Keratinocyte (primary cell): ENCODE measurements at regions not wholly inside any gene's neighbourhood (a gene's known extent, or its start where the extent isn't known, plus 50 kb on each side); places are given as distances from the start of the nearest gene placed in this dataset.

Source experiments
- DNase-seq: peaks from one replicate; pipeline ENCODE4 v3.0.0-alpha.2; 2011; ENCODE audit warnings: low read depth, missing footprints, low spot score
- FAIRE-seq: peaks from 2 replicates; lab custom pipeline; 2011; peaks lifted over from hg19 to GRCh38; lab: Jason Lieb, UNC
- H2AFZ ChIP-seq: 2 replicates; pipeline ENCODE4 v1.6.0; 2012; ENCODE audit warnings: low read length, control low read depth, inconsistent platforms; ENCODE audit not compliant: control insufficient read depth
- H3K27ac ChIP-seq: 2 replicates; pipeline ENCODE4 v1.5.1; 2011; ENCODE audit warnings: low read length; ENCODE audit not compliant: control insufficient read depth, insufficient read depth
- H3K27me3 ChIP-seq: 3 replicates; pipeline ENCODE4 v1.6.0; 2011; ENCODE audit warnings: low read length; ENCODE audit not compliant: control insufficient read depth, insufficient read depth; ENCODE audit errors: extremely low read depth
- H3K36me3 ChIP-seq, 2 experiments: 2 replicates in 1 of 2; 3 replicates in 1 of 2; pipeline ENCODE4 v1.5.1; 2011; ENCODE audit warnings: low read length in 2 of 2, mild to moderate bottlenecking in 1 of 2; ENCODE audit not compliant: control insufficient read depth in 2 of 2, insufficient read depth in 2 of 2; ENCODE audit errors: extremely low read depth in 1 of 2
- H3K4me1 ChIP-seq: 3 replicates; pipeline ENCODE4 v1.5.1; 2011; ENCODE audit warnings: low read length; ENCODE audit not compliant: control insufficient read depth, insufficient read depth; ENCODE audit errors: extremely low read depth
- H3K4me2 ChIP-seq: 3 replicates; pipeline ENCODE4 v1.6.0; 2011; ENCODE audit warnings: low read depth, low read length; ENCODE audit not compliant: control insufficient read depth, insufficient read depth; ENCODE audit errors: extremely low read depth
- H3K4me3 ChIP-seq, 3 experiments: fragments of 200-600 bp in 1 of 3; sonication (generic) in 1 of 3; 2 replicates in 2 of 3; 3 replicates in 1 of 3; pipeline ENCODE4 v1.5.1; 2011 to 2016; ENCODE audit warnings: low read length in 3 of 3, mild to moderate bottlenecking in 3 of 3, control low read depth in 2 of 3, inconsistent platforms in 1 of 3, low read depth in 1 of 3, mixed read lengths in 1 of 3, mixed run types in 1 of 3, moderate library complexity in 1 of 3; ENCODE audit not compliant: control insufficient read depth in 2 of 3, insufficient read depth in 2 of 3; ENCODE audit errors: extremely low read depth in 1 of 3
- H3K79me2 ChIP-seq: 2 replicates; pipeline ENCODE4 v1.6.0; 2012; ENCODE audit warnings: low read length; ENCODE audit not compliant: control insufficient read depth, insufficient read depth
- H3K9ac ChIP-seq: 3 replicates; pipeline ENCODE4 v1.6.0; 2011; ENCODE audit warnings: low read length; ENCODE audit not compliant: control insufficient read depth, insufficient read depth; ENCODE audit errors: extremely low read depth
- H3K9me1 ChIP-seq: 3 replicates; pipeline ENCODE4 v1.6.0; 2011; ENCODE audit warnings: low read length; ENCODE audit not compliant: control insufficient read depth, insufficient read depth; ENCODE audit errors: extremely low read depth
- H3K9me3 ChIP-seq: 2 replicates; pipeline ENCODE4 v1.5.1; 2012; ENCODE audit warnings: low read depth, low read length; ENCODE audit not compliant: control insufficient read depth
- H4K20me1 ChIP-seq: 3 replicates; pipeline ENCODE4 v1.6.0; 2011; ENCODE audit warnings: low read length; ENCODE audit not compliant: control insufficient read depth, insufficient read depth; ENCODE audit errors: extremely low read depth
- EZH2 ChIP-seq: IDR thresholded peaks from one replicate; pipeline ENCODE4 v1.6.1; 2012; ENCODE audit warnings: inconsistent platforms, mild to moderate bottlenecking, low read length, moderate library complexity
- dilution Hi-C: fragments of 300-500 bp; cut with MboI; formaldehyde crosslinking; loops from one replicate; pipeline ENCODE4 v1.7.0; 2020; ENCODE audit warnings: low sequenced_read_pairs; ENCODE audit not compliant: extremely low pct_ligation_motif_present
- TF ChIP-seq, protein P1 (sequence below), 3 experiments: IDR thresholded peaks in 1 of 3; conservative IDR thresholded peaks in 1 of 3; optimal IDR thresholded peaks in 1 of 3; 2 replicates in 2 of 3; 3 replicates in 1 of 3; pipeline versions ENCODE3 to v1.5.1; 2011; ENCODE audit warnings: low read length in 3 of 3, mild to moderate bottlenecking in 3 of 3, moderate library complexity in 2 of 3, control low read depth in 1 of 3, inconsistent platforms in 1 of 3; ENCODE audit not compliant: insufficient read depth in 2 of 3; ENCODE audit errors: extremely low read depth in 1 of 3

DNA sequence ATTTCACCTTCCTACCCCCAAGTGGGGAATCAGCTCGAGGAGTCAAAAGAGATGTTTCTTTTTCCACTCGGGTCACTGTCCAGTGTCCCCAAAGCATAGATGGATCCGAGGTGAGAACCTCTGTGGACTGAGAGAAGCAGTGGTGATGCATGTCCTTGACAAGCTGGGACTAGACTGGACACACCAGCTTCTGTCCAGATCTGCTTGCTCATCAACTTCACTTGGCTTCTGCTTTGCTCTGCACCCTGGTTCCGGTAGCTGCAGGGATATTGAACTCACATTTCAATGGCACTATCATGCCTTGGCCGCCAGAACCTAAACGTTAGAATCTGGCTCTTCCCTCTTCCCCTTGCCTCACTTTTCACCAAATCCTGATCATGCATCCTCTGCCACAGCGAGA lies 50.3 kb upstream of the CXCL12 start:
- FAIRE-seq (no peak), DNase-seq (no peak)
- Histone ChIP-seq H3K4me3 (no peak overlapping the region), H3K27me3 (no peaks in the 10 kb centered on the region), H2AFZ (no peak overlapping the region), H3K79me2 (no peaks in the 10 kb centered on the region), H3K4me1 (no peaks in the 10 kb centered on the region), H3K9ac (no peak overlapping the region), H3K36me3 (no peaks in the 10 kb centered on the region), H3K9me1 (no peaks in the 10 kb centered on the region), H3K27ac (no peak overlapping the region), H4K20me1 (no peaks in the 10 kb centered on the region), H3K9me3 (peaks cover 10% of the 10 kb centered on the region), H3K4me2 (no peak overlapping the region)
- dilution Hi-C loops = no loop called here
- TF ChIP-seq, protein P1, sequence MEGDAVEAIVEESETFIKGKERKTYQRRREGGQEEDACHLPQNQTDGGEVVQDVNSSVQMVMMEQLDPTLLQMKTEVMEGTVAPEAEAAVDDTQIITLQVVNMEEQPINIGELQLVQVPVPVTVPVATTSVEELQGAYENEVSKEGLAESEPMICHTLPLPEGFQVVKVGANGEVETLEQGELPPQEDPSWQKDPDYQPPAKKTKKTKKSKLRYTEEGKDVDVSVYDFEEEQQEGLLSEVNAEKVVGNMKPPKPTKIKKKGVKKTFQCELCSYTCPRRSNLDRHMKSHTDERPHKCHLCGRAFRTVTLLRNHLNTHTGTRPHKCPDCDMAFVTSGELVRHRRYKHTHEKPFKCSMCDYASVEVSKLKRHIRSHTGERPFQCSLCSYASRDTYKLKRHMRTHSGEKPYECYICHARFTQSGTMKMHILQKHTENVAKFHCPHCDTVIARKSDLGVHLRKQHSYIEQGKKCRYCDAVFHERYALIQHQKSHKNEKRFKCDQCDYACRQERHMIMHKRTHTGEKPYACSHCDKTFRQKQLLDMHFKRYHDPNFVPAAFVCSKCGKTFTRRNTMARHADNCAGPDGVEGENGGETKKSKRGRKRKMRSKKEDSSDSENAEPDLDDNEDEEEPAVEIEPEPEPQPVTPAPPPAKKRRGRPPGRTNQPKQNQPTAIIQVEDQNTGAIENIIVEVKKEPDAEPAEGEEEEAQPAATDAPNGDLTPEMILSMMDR (optimal IDR thresholded peaks at IDR 0.05 in 1 of 3, IDR thresholded peaks at IDR 0.05 in 1 of 3, conservative IDR thresholded peaks at IDR 0.05 in 1 of 3; ENCODE audit: extremely low read depth in 1 of 3, insufficient read depth in 2 of 3, low read length in 3 of 3) = no peak
- TF ChIP-seq EZH2 = no peak

DNA sequence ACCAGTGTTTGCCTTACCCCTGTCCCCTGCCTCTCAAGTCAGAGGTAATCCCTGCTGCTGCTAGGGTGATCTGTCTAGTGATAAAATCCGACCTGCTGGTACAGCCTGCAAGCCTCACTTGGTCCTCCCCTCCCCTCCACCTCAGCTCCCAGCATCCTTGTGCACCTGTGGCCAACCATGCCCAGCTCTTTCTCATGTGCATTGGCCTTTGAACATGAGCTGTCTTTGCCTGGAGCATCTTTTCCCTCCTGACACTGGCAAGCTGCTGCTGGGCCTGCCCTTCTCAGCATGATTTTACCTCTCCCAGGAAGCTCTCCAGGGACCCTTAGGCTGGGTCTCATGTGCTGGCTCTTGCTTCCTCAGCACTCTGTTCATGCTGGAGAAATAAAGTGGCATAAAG lies 51.3 kb upstream of the CXCL12 start:
- no peak for FAIRE-seq
- Histone ChIP-seq H3K79me2 (no peaks in the 10 kb centered on the region), H3K36me3 (no peaks in the 10 kb centered on the region), H3K4me1 (no peaks in the 10 kb centered on the region), H3K9me1 (no peaks in the 10 kb centered on the region), H3K4me3 (no peak overlapping the region), H3K27me3 (no peaks in the 10 kb centered on the region), H2AFZ (no peak overlapping the region), H3K9me3 (peaks cover 10% of the 10 kb centered on the region), H3K4me2 (no peak overlapping the region), H3K9ac (no peak overlapping the region), H3K27ac (no peak overlapping the region), H4K20me1 (no peaks in the 10 kb centered on the region)
- dilution Hi-C loops = no loop called here
- no peak for TF ChIP-seq EZH2
- TF ChIP-seq, protein P1 (optimal IDR thresholded peaks at IDR 0.05 in 1 of 3, IDR thresholded peaks at IDR 0.05 in 1 of 3, conservative IDR thresholded peaks at IDR 0.05 in 1 of 3; ENCODE audit: extremely low read depth in 1 of 3, insufficient read depth in 2 of 3, low read length in 3 of 3) = no peak
- DNase-seq = no peak
